HepG2 (cell line): ENCODE measurements at regions not wholly inside any gene's neighbourhood (a gene's known extent, or its start where the extent isn't known, plus 50 kb on each side); places are given as distances from the start of the nearest gene placed in this dataset.

Experiments
- ATAC-seq: fragments of 200-7000 bp; cut with Tn5 transposase; 3 replicates; pipeline ENCODE4 v1.9.1; 2020; ENCODE audit warnings: mild to moderate bottlenecking, moderate library complexity
- BruUV-seq: library from RNA; stranded (reverse); fragments of 400-500 nt; replicated peaks from 2 replicates; lab custom pipeline; 2021; lab: Mats Ljungman, UMichigan
- CTCF ChIA-PET: fragments of 300-600 bp; formaldehyde crosslinking; extraction: SDS; loops from one replicate; lab custom pipeline; 2021; ENCODE audit warnings: low total read pairs, inconsistent platforms, low intra/inter-chr PET ratio; lab: Yijun Ruan, JAX
- POLR2A ChIA-PET: fragments of 350-600 bp; sonication (Branson Sonifier 250); formaldehyde crosslinking; loops from one replicate; lab custom pipeline; 2020; ENCODE audit warnings: antibody characterized with exemption, inconsistent platforms; lab: Yijun Ruan, JAX
- DNase-seq: peaks from one replicate; pipeline ENCODE4 v3.0.0-alpha.2; 2015; ENCODE audit warnings: low spot score
- FAIRE-seq: peaks from 3 replicates; lab custom pipeline; 2011; peaks lifted over from hg19 to GRCh38; lab: Jason Lieb, UNC
- H2AFZ ChIP-seq: one replicate; pipeline ENCODE4 v1.6.1; 2011; ENCODE audit warnings: low read length, inconsistent platforms
- H3K27ac ChIP-seq: fragments of 300-600 bp; 3 replicates; pipeline ENCODE4 v1.8.0; 2011; ENCODE audit warnings: mixed run types, mild to moderate bottlenecking, mixed read lengths, low read length, inconsistent platforms; ENCODE audit not compliant: insufficient read depth; ENCODE audit errors: extremely low read length
- H3K27me3 ChIP-seq, 2 experiments: fragments of 200-600 bp in 1 of 2; 2 replicates in 1 of 2; 3 replicates in 1 of 2; pipeline versions ENCODE4 v1.6.0 to v1.8.0; 2011; ENCODE audit warnings: low read length in 2 of 2, mild to moderate bottlenecking in 2 of 2, moderate library complexity in 2 of 2, inconsistent platforms in 1 of 2; ENCODE audit not compliant: insufficient read depth in 2 of 2, control insufficient read depth in 1 of 2
- H3K36me3 ChIP-seq, 2 experiments: fragments of 200-600 bp in 1 of 2; replicated peaks in 1 of 2; 2 replicates in 1 of 2; 3 replicates in 1 of 2; pipeline versions ENCODE4 v1.5.1 to v1.8.0; 2011; ENCODE audit warnings: low read length in 2 of 2, inconsistent platforms in 1 of 2; ENCODE audit not compliant: insufficient read depth in 2 of 2, control insufficient read depth in 1 of 2
- H3K4me1 ChIP-seq: 2 replicates; pipeline ENCODE4 v1.5.1; 2012; ENCODE audit warnings: low read length, inconsistent platforms; ENCODE audit not compliant: insufficient read depth
- H3K4me2 ChIP-seq: 2 replicates; pipeline ENCODE4 v1.6.0; 2011; ENCODE audit warnings: low read depth, low read length, inconsistent platforms
- H3K4me3 ChIP-seq, 3 experiments: fragments of 200-600 bp in 1 of 3; sonication (generic), shearing (Covaris generic) in 1 of 3; replicated peaks in 1 of 3; 2 replicates each; pipeline ENCODE4 v1.5.1; 2011 to 2016; ENCODE audit warnings: low read length in 3 of 3, inconsistent platforms in 2 of 3, low read depth in 2 of 3, mild to moderate bottlenecking in 2 of 3, control low read depth in 1 of 3, mixed read lengths in 1 of 3; ENCODE audit not compliant: insufficient read depth in 1 of 3
- H3K79me2 ChIP-seq: one replicate; pipeline ENCODE4 v1.6.1; 2011; ENCODE audit warnings: low read length, inconsistent platforms; ENCODE audit not compliant: insufficient read depth
- H3K9ac ChIP-seq: 2 replicates; pipeline ENCODE4 v1.6.0; 2011; ENCODE audit warnings: mild to moderate bottlenecking, low read depth, low read length, inconsistent platforms; ENCODE audit not compliant: insufficient read depth
- H3K9me3 ChIP-seq: 2 replicates; pipeline ENCODE4 v1.5.1; 2012; ENCODE audit warnings: mild to moderate bottlenecking, low read length
- H4K20me1 ChIP-seq: 2 replicates; pipeline ENCODE4 v1.6.0; 2011; ENCODE audit warnings: inconsistent platforms, mild to moderate bottlenecking, low read length, moderate library complexity; ENCODE audit not compliant: insufficient read depth
- ATF1 ChIP-seq: IDR thresholded peaks from 2 replicates; pipeline ENCODE4 v1.6.1; 2016; ENCODE audit warnings: mild to moderate bottlenecking, control low read depth
- NRL ChIP-seq: sonication (generic); formaldehyde crosslinking; IDR thresholded peaks from 2 replicates; pipeline ENCODE4 v1.5.0; 2020; ENCODE audit warnings: missing genetic modification reagents, mild to moderate bottlenecking, moderate library complexity, borderline replicate concordance
- PAX8 ChIP-seq: sonication (generic); formaldehyde crosslinking; IDR thresholded peaks from 2 replicates; pipeline ENCODE4 v1.8.0; 2022; ENCODE audit warnings: mild to moderate bottlenecking, missing genetic modification reagents, borderline replicate concordance
- POLR2AphosphoS2 ChIP-seq: IDR thresholded peaks from 2 replicates; pipeline ENCODE4 v1.6.1; 2011; ENCODE audit warnings: low read depth, low read length, improper control_type of control experiment
- SYNCRIP ChIP-seq: fragments of 200-400 bp; formaldehyde crosslinking; IDR thresholded peaks from 2 replicates; pipeline ENCODE4 v1.6.1; 2018; ENCODE audit warnings: mild to moderate bottlenecking, low read depth, low read length; ENCODE audit not compliant: insufficient read depth
- ZFP37 ChIP-seq: sonication (generic); formaldehyde crosslinking; IDR thresholded peaks from 2 replicates; pipeline ENCODE4 v1.4.0; 2020; ENCODE audit warnings: missing genetic modification reagents, borderline replicate concordance
- WGBS: methylation state at CpG from one replicate; pipeline ENCODE4 v1.1.6; 2017; ENCODE audit warnings: low lambda C conversion rate; 5-methylcytosine and 5-hydroxymethylcytosine counted together
- in situ Hi-C: cut with HindIII; loops from 2 replicates; pipeline ENCODE4 v1.10.0; 2017; ENCODE audit warnings: low pct_unique_long_range_greater_than_20kb; ENCODE audit not compliant: extremely low pct_ligation_motif_present
- intact Hi-C: fragments of 100-400 bp; cut with micrococcal nuclease; formaldehyde crosslinking; loops from one replicate; pipeline ENCODE4 v1.10.0; 2022; ENCODE audit not compliant: unreplicated experiment
- TF ChIP-seq, protein P1 (sequence below): sonication (generic); formaldehyde crosslinking; IDR thresholded peaks from 2 replicates; pipeline ENCODE4 v1.8.1; 2023; ENCODE audit warnings: mild to moderate bottlenecking, missing genetic modification reagents, borderline replicate concordance
- TF ChIP-seq, protein P2 (sequence below): sonication (generic); formaldehyde crosslinking; IDR thresholded peaks from 2 replicates; pipeline ENCODE4 v1.4.0; 2020; ENCODE audit warnings: low read depth, mild to moderate bottlenecking, missing genetic modification reagents
- TF ChIP-seq, protein P3 (sequence below): sonication (generic); formaldehyde crosslinking; IDR thresholded peaks from 2 replicates; pipeline ENCODE4 v1.4.0; 2020; ENCODE audit warnings: mild to moderate bottlenecking, missing genetic modification reagents

DNA sequence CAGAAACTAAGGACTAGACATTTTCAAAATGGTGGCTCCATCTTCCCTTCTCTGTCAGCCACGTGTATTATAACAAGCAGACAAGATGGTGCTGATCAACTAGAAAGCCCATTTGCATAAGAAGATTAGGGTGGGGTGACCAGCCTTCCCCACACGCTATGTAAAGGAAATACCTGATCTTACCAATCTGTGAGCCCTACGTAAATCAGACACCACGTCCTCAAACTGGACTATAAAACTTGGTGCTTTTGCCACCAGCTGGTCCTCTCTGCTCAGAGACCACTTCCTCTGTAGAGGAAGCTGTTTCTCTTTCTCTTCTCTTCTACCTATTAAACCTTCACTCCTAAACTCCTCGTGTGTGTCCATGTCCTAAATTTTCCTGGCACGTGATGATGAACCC lies 101.1 kb upstream of the PLEKHG7 start:
- no peaks in the 10 kb centered on the region for H3K79me2 ChIP-seq
- no peak for FAIRE-seq
- H3K4me3 ChIP-seq: no peak overlapping the region
- H2AFZ ChIP-seq: no peak overlapping the region
- no peak for DNase-seq
- in situ Hi-C loops (loop anchor here (25.0 kb wide), 1 partner anchor 1214 kb away; no protein-coding TSS in a partner anchor), intact Hi-C loops (no loop called here)
- TF ChIP-seq PAX8: no peak
- ATAC-seq: no peak
- no peak overlapping the region for H3K4me2 ChIP-seq
- no peak overlapping the region for H3K27ac ChIP-seq
- H3K4me1 ChIP-seq: no peaks in the 10 kb centered on the region
- H3K9me3 ChIP-seq: peaks cover 23% of the 10 kb centered on the region
- no peak overlapping the region for H3K9ac ChIP-seq
- H4K20me1 ChIP-seq: no peaks in the 10 kb centered on the region
- ChIA-PET CTCF (no interaction called here), POLR2A (no interaction called here)
- H3K27me3 ChIP-seq: no peaks in the 10 kb centered on the region
- BruUV-seq: no TSS peak
- under 1% methylated on average over 6 of the region's 6 CpGs for WGBS
- no peaks in the 10 kb centered on the region for H3K36me3 ChIP-seq

DNA sequence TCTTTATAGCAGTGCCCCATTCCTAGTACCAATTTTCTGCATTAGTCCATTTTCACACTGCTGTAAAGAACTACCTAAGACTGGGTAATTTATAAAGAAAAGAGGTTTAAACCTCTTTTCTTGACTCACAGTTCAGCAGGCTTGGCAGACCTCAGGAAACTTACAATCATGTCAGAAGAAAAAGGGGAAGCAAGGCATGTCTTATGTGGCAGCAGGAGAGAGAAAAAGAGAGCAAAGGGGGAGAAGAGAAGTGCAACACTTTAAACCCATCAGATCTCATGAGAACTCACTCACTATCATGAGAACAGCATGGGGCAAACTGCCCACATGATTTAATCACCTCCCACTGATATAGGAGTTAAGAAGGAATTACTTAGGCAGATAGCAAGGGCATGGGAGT lies 101.6 kb upstream of the PLEKHG7 start:
- ChIA-PET POLR2A (no interaction called here), CTCF (no interaction called here)
- no TSS peak for BruUV-seq
- TF ChIP-seq ZFP37 (CRISPR knock-in tag) (no peak), POLR2AphosphoS2 (no peak), SYNCRIP (no peak), NRL (CRISPR knock-in tag) (no peak), ATF1 (CRISPR knock-in tag) (no peak)
- TF ChIP-seq, protein P1, sequence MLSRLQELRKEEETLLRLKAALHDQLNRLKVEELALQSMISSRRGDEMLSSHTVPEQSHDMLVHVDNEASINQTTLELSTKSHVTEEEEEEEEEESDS (CRISPR knock-in tag): no peak
- TF ChIP-seq, protein P2, sequence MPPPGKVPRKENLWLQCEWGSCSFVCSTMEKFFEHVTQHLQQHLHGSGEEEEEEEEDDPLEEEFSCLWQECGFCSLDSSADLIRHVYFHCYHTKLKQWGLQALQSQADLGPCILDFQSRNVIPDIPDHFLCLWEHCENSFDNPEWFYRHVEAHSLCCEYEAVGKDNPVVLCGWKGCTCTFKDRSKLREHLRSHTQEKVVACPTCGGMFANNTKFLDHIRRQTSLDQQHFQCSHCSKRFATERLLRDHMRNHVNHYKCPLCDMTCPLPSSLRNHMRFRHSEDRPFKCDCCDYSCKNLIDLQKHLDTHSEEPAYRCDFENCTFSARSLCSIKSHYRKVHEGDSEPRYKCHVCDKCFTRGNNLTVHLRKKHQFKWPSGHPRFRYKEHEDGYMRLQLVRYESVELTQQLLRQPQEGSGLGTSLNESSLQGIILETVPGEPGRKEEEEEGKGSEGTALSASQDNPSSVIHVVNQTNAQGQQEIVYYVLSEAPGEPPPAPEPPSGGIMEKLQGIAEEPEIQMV (CRISPR knock-in tag): no peak
- TF ChIP-seq, protein P3, sequence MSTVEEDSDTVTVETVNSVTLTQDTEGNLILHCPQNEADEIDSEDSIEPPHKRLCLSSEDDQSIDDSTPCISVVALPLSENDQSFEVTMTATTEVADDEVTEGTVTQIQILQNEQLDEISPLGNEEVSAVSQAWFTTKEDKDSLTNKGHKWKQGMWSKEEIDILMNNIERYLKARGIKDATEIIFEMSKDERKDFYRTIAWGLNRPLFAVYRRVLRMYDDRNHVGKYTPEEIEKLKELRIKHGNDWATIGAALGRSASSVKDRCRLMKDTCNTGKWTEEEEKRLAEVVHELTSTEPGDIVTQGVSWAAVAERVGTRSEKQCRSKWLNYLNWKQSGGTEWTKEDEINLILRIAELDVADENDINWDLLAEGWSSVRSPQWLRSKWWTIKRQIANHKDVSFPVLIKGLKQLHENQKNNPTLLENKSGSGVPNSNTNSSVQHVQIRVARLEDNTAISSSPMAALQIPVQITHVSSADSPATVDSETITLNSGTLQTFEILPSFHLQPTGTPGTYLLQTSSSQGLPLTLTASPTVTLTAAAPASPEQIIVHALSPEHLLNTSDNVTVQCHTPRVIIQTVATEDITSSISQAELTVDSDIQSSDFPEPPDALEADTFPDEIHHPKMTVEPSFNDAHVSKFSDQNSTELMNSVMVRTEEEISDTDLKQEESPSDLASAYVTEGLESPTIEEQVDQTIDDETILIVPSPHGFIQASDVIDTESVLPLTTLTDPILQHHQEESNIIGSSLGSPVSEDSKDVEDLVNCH: no peak
- FAIRE-seq: no peak
- Histone ChIP-seq H3K79me2 (no peaks in the 10 kb centered on the region), H3K27me3 (no peaks in the 10 kb centered on the region), H3K4me1 (no peaks in the 10 kb centered on the region), H4K20me1 (no peaks in the 10 kb centered on the region), H2AFZ (no peak overlapping the region), H3K36me3 (no peaks in the 10 kb centered on the region), H3K9ac (no peak overlapping the region), H3K9me3 (peaks cover 23% of the 10 kb centered on the region), H3K4me3 (no peak overlapping the region), H3K27ac (no peak overlapping the region), H3K4me2 (no peak overlapping the region)
- DNase-seq: no peak
- intact Hi-C loops (no loop called here), in situ Hi-C loops (loop anchor here (25.0 kb wide), 1 partner anchor 1214 kb away; no protein-coding TSS in a partner anchor)
- no peak for ATAC-seq
